ENCODE measurements at regions not wholly inside any gene's neighbourhood (a gene's known extent, or its start where the extent isn't known, plus 50 kb on each side); places are given as distances from the start of the nearest gene placed in this dataset.

DNA sequence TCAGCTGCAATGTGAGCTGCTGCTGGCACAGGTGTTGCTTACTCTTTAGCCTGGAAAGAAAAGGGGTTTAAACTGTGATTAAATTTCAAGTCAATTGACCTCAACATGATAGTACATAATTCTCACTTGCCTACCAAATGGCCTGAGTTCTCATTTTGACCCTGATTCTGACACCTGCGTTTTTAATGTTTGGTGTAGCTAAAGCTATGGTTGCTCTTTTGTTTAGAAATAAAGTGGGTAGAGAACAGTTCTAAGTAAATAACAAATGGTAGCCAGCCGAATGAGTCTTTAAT lies 100.8 kb upstream of the SOX2 start:
- TF ChIP-seq CTCF (IDR thresholded peaks at IDR 0.05) (no peak), POLR2A (IDR thresholded peaks at IDR 0.05) (no peak)
- Histone ChIP-seq H3K4me1 (no peaks in the 10 kb centered on the region), H3K4me3 (no peak overlapping the region), H3K27me3 (no peaks in the 10 kb centered on the region), H3K9me3 (no peaks in the 10 kb centered on the region), H3K36me3 (ENCODE audit: low read depth, missing control alignments) (no peaks in the 10 kb centered on the region), H3K27ac (no peak overlapping the region)
- intact Hi-C loops (cut with DNase I; ENCODE audit: low total_unique reads), result no loop called here
- 73 to 80% methylated on average over 2 of the region's 2 CpGs for WGBS, 2 donors
- DNase-seq, result no peak

- no peaks in the 10 kb centered on the region for H3K27me3 ChIP-seq
- no peak overlapping the region for H3K4me3 ChIP-seq
- DNase-seq, result no peak
- no peaks in the 10 kb centered on the region for H3K36me3 ChIP-seq (ENCODE audit: low read depth, missing control alignments)
- no peaks in the 10 kb centered on the region for H3K9me3 ChIP-seq
- no peak overlapping the region for H3K27ac ChIP-seq
- 79 to 80% methylated on average over 4 of the region's 4 CpGs for WGBS, 2 donors
- TF ChIP-seq CTCF (IDR thresholded peaks at IDR 0.05), result no peak
- no peak for TF ChIP-seq POLR2A (IDR thresholded peaks at IDR 0.05)
- intact Hi-C loops (cut with DNase I; ENCODE audit: low total_unique reads), result no loop called here
- no peaks in the 10 kb centered on the region for H3K4me1 ChIP-seq
These were observed 101.4 kb upstream of the SOX2 start for GRCh38 chr3:181610083-181610972.

GRCh38 chr3:181609030-181609767 lies 102.5 kb upstream of the SOX2 start:
- TF ChIP-seq POLR2A (IDR thresholded peaks at IDR 0.05) (no peak), CTCF (IDR thresholded peaks at IDR 0.05) (no peak)
- Histone ChIP-seq H3K36me3 (ENCODE audit: low read depth, missing control alignments) (no peaks in the 10 kb centered on the region), H3K4me1 (no peaks in the 10 kb centered on the region), H3K9me3 (no peaks in the 10 kb centered on the region), H3K27me3 (no peaks in the 10 kb centered on the region), H3K4me3 (no peak overlapping the region), H3K27ac (no peak overlapping the region)
- 65 to 84% methylated on average over 1 of the region's 1 CpG for WGBS, 2 donors
- intact Hi-C loops (cut with DNase I; ENCODE audit: low total_unique reads), result no loop called here
- no peak for DNase-seq

DNA sequence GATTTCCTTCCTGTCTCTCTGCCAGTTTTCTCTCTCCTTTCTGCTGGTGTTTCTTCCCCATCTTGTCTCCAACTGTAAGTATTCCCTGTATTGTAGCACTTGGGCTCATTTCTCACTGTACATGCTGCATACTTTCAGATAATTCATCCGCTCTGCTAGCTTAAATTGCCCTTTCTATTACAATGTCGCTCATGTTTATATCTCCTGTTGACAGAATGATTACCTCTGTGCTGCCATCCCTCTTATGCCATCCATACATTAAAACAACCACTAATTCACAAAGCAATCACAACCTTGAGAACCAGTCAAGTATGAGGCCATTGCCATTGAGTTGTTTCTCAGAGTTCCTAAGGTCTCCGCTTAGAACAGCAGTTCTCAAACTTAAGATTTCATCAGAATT lies 107.5 kb upstream of the SOX2 start:
- TF ChIP-seq POLR2A (IDR thresholded peaks at IDR 0.05) (no peak), CTCF (IDR thresholded peaks at IDR 0.05) (no peak)
- H3K4me3 ChIP-seq, result no peak overlapping the region
- intact Hi-C loops (cut with DNase I; ENCODE audit: low total_unique reads), result no loop called here
- H3K36me3 ChIP-seq (ENCODE audit: low read depth, missing control alignments), result no peaks in the 10 kb centered on the region
- no peaks in the 10 kb centered on the region for H3K27me3 ChIP-seq
- H3K27ac ChIP-seq, result no peak overlapping the region
- no peak for DNase-seq
- H3K4me1 ChIP-seq, result no peaks in the 10 kb centered on the region
- 92 to 95% methylated on average over 3 of the region's 3 CpGs for WGBS, 2 donors
- no peaks in the 10 kb centered on the region for H3K9me3 ChIP-seq

Measured in testis (tissue), 2 donors.